GM19397 (cell line): ENCODE measurements at regions not wholly inside any gene's neighbourhood (a gene's known extent, or its start where the extent isn't known, plus 50 kb on each side); places are given as distances from the start of the nearest gene placed in this dataset.

Source experiments
- ATAC-seq: cut with Tn5 transposase; IDR thresholded peaks from one replicate; pipeline ENCODE4 v1.9.1; 2021; ENCODE audit warnings: mild to moderate bottlenecking, moderate library complexity; ENCODE audit not compliant: unreplicated experiment

DNA sequence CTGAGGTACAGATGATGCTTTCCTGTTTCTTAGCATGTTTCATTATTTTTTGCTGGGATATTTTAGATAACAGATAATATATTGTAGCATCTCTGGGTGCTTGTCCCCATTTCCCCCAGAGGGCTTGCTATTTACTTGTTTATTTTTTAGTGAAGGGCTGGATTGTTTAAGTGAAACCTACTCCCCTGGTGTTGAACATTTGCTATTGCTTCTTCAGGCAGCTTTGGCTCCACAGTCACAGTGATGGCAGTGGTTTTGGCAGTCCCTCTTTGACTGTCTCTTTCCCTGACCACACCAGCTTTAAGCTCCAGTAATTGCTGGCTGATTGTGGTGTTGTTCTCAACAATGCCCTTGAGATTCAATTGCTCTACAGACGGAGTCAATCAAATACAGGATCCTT lies 128.9 kb downstream of the KLF13 start:
- ATAC-seq, result no peak

DNA sequence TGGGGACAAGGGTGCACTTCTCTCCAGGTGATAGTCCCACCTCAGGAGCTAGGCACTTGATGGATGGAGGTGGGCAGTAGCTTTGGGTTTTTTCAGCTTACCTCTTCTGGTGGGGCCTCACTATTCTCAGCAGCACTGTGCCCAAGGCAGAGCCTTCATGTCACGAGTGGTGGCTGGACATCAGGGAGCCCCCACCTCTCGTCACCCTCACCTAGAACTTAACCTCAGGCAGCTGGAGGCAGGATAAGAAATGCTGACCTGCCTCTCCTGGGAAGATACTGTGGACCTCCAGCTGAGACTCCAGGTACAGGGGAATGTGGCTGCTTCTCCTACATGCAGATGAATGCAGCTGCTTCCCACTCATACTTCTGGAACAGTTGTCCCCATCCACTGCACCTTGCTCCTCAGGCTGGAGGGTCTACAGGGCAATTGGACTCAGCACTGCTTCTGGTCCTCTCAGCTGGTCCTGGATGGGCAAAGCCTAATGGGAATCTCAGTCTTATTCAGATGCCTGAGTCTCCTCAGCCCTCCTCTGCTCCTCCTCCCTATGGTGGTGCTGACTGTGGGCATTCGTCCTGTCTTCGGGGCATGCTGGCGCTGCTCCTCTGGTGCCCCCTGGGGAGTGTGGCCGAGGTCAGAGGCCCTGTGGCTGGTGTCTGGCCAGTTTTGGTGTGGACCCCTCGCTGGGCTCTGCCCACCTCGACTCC lies 129.9 kb downstream of the KLF13 start:
- no peak for ATAC-seq

DNA sequence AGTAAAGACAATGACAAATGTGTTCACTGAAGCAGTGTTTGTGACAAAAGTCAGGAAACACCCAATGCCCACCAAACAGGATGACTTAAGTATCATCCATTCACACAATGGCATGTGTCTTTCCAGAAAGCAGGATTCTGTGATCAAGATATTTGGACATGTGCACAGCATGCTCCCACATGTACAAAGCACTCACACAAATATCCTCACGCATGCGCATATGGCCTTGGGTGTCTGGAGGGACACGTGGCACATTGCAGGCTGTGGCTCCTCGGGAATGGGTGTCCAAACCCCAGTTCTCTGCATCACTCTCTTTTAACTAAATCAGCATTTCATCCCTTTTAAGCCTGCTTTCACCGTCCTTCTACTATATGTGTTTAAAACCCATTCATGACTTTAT lies 130.5 kb downstream of the KLF13 start:
- ATAC-seq, result no peak

DNA sequence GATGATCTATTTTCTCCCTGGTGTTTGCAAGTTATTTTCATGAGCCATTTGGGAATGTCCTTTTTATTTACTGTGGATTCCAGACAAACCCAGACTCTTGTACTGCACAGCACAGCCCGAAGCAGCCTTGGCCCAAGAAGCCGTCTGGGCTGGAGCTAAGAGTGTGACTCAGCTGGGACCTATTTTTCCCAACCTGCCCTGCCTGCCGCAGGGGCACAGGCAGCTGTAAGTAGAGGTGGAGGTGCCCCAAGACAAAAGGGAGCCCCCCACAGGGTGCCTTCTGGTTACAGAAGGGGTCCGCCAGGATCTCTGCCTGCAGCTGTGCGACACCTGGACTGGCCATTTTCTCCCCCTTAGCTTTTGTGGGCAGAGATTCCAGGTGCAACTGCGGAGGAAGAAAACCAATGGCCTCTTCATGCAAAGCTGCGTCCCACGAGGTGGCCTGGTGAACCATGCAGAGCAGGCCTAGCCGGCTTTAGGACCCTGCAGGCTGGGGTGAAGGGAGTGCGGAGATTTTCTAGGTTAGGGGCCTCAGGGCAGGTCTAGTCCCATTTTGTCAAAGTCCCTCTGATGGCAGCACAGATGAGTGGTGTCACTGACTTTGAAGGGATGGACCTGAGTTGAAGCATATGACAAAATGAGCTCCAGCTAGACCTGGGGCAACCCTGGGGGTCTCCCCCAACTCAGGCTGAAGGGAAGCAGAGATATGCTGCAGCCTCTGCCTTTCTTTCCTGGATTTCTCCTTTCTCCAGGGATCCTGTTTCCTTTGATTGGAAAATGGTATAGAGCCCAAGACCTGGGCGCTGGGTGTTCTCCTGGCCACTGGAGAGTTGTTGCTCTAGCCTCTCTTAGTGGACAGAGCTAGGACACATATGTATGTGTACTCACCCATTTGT lies 131.2 kb downstream of the KLF13 start:
- no peak for ATAC-seq

DNA sequence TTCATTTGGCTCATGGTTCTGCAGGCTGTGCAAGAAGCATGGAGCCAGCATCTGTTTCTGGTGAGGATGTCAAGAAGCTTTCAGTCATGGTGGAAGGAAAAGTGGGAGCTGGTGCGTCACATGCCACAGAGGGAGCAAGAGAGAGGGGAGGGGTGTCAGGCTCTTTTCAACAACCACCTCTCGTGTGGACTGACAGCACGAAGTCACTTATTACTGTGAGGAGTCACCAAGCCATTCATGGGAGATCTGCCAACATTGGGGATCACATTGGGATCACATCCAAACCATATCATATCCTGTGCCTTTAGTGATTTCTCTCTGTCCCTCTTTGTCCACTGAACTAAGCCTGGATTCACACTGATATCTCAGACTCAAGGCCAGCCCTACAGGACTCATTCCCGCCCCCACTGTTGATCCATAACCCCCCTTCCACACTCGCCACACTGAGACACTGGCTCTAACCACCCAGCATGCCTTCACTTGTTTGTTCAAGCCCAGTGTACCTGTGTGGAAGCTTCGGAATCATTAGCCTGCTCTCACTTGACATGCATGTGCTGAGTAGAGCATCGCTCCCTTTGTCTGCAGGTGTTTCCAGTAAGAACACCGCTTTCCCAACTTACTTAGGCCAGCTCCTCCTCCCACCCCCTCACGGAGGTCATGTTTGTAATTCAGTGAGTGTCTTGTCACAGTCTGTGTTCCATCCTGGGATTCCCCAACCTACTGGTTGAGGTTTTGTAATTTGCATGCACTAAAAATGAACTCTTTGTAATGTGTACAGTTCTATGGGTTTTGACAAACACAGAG lies 132.2 kb downstream of the KLF13 start:
- ATAC-seq, result peak; percentile 92

DNA sequence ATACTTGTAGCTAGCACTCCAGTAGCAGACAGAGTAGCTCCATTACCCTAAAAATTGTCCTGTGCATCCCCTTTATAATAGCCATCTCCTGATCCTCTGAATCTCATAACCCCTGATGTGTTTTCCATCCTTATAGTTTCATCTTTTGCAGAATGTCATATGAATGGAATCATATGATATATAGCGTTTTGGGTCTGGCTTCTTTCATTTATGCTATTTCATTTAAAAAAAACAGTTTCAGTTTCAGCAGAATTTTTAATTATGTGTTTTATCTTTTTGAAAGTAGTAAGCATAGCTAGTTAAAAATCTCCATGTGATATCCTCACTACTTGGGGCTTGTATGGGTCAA lies 132.7 kb downstream of the KLF13 start:
- ATAC-seq, result no peak

DNA sequence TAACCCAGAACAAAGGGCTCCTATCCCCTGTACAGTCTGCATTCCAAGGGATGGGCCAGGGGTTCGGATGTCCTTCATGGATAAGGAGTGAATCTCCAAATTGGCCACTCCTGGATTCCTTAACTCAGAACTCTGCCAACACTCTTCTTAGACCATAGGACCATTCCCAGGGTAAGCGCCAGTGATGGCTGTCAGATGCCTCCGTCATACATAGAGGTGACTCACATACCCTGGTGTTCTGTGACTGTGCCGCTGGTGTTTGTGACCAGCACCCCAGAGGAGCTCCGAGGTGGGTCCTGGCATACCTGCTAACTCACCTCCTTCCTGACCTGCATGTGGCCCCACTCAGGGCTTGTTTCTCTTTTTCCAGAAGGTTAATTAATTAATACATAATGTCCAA lies 134.7 kb downstream of the KLF13 start:
- no peak for ATAC-seq

DNA sequence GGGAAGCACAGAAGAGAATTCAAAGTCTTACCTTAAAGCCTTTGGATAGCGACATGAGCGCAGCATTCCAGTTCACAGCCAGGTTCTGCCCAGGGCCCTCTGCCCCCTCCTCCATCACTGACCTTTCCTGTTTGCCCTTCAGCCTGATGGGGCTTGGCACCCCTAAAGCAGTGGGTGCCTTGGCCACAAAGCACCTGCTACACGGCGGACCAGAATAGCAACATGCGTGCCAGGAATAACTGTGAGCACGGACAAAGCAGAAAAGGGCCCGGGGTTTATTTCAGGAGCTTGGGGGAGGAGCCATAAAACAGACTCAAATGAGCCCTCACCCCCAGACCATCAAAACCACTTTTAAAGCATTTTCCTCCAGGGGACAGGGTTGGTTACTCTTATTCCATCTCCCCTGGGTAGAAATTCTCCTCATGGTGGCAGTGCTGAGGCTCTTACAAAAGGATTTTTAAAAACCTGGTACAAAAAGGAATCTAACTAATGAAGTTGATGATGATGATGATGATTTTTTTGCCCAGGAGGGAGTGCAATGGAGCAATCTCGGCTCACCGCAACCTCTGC lies 135.4 kb downstream of the KLF13 start:
- ATAC-seq, result no peak

DNA sequence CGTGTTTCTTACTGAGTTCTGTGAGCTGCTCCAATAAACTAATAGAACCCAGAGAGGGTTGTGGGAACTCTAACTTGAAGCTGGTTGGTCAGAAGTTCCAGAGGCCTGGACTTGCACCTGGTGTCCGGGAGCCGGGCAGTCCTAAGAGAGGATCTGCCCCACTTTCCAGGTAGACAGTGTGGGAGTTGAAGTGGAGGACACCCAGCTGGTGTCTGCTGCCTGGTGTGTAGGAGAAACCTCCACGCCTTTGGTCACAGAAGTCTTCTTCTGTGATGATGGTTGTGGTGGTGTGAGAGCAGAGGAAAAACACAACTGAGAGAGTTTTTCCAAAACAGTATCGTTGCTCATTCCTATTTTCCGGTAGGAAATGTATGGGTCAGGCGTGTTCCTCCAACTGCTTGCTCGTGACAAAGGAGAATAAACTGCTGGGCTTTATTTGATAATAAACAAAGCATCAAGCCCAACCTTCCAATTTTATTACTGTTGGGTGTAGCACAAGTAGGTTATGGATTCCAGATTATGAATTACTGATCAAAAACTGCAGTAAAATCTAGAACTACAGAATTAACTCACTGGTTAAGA lies 137.0 kb downstream of the KLF13 start:
- no peak for ATAC-seq

DNA sequence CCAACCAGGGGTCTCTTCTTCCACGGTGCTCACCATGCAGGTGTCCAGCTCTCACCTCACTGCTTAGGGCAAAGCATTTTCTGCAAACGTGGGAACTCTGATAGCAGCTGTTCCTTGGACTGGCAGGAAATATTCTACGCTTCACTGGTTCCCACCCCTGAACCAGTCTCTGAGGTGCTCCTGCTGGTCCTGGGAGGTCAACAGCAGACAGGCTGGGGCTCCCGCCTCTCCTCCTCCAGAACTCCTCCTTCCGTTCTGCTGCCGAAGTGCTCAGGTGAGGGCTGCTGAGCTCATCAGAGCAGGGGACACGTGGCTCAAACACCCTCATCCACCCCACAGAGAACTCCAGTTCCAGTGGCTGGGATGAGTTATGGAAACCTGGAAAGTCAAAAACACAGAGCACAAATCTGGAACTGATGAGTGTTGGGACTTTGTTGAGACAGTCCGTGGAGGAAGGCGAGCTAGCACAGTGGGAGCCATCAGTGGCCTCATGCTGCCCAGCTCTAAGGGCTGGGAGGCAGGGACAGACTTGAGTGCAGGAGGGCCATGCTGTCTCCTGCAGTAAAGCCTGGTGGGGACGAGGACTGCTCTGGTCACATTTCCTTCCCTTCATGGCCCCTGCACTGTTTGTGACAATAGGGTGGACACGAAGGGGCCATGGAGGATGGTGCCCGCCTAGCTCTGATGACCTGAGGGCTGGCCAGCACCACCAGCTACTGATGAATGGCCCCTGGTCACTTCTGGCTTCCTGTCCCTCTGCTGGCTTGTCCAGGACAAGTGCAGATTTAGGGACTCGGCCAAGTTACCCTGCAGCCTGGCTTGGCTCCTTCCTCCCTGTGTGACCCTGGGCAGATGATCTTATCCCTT lies 137.8 kb downstream of the KLF13 start:
- ATAC-seq, result no peak

DNA sequence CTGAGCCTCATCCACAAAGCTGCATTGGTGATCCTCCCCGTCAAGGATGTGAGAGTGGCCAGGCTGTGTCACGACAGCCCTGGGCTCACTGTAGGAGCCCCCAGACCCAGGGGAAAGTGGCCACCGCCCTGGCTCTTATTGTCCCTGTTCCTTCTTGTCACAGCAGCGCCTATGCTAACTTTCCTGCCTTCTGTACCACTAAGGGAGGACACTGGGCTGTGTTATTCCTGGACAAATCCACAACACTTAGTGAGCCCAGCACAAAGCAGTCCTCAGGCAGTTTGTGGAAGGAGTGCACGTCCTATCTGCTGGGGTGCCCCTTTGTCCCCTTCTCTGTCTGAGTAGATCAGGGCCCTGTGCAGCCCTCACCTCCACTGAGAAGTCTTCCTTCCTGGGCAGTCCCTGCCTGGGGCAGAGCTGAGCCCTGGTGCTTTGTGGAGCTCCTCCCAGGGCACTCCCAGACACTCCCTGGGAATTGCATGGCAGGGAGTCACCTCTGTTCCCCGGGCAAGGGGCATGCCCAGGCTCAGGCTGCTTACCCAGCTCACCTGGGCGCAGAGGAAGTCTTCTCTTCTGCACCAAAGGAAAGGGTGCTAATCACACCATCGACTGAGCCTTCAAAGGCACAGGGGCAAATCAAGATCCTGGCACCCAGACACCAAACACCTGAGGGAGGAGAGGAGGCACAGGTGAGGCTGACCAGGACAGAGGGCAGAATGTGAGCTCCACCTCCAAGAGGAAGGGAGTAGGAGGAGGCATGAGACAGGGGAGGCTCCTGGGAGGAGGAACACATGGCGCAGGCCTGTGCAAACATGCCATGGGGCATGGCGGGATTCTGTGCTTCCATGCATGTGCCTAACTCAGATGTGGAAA lies 138.7 kb downstream of the KLF13 start:
- no peak for ATAC-seq

DNA sequence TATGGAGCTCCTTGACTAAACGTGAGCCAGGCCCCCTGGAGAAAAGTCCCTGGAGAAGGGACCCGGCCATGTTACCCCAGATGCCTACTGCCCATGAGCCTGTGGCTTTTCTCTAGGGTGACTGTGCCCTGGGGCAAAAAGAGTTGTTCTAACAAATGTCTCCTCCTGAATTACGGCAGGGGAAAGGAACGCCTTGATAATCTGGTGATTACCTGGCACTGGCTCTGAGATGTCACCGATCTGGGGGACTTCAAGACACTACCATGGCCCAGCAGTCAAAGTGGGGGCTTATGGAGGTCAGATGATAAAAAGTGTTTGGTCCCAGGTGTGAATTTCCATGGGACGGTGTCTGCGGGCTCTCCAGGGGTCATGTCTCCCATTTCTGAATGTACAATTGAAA lies 140.7 kb downstream of the KLF13 start:
- no peak for ATAC-seq

DNA sequence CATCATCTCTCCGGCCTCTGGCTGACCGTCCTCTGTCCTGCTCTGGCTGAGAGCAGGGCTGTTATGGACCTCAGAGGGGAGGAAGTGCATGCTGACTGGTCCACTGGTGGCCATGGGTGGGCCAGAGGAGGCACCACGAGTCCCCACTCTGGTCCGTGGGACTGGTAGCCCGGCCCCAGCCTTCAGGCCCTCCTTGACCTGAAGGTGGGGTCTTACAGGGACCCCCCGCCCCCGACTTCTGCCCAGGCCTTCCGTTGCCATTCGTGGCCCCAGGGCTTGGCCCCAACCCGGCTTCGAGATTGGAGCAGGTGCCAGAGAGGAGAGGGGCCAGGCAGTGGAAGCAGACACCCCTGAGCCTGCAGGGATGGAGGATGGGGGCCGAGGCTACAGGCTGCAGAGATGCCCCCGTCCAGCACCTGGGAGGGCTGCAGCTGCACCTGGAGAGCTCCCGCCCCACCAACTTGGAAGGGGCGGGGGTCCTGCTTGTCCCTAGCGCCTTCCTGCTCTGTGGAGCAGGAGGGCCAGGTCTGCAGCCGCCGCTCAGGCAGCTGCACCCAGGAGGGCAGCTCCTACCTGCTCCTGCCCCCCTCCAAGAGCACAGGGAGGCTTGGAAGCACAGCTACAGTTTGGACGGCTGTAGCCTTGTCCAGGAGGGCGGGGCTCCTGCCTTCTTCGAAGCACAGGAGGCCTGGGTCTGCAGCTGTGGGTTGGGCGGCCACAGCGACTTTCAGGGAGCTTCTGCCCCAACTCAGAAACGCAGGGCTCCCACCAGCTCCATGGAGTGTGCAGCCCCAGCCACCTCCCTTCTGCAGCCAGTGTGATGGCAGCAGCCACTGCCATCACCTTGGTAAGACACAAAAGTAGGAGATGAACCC lies 142.5 kb downstream of the KLF13 start:
- no peak for ATAC-seq

DNA sequence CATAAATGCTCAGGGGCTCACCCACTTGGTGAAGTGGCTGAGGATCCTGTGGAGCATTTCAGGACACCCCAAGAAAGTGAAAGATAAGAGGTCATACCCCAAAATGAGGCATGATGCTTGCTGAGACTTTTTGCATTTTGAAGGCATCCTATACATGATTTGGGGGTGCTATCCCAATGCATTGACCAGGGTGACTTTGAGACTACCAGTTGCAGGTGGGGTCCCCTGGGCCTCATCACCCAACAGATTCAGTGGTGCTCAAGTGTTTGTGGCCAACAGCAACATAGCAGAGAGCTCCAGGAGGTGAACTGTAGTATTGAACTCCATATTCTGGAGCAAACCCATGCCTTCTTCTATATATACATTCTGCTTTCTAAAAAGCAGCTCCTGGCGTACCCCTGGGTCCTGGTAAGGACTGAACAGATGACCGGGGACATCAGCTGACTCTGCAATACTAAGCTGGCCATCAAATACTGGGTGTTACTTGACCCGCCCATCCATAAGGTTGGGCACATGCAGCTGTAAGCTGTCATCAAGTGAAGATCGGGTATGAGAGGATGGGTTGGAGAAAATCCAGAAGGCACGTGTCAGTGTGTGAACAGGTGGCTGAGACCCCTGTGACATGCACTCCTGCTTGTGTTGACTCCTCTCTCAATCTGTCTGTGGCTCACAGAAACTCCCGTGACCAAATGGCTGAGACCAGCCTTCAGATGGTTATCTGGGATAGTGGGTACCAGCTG lies 143.3 kb downstream of the KLF13 start:
- no peak for ATAC-seq

DNA sequence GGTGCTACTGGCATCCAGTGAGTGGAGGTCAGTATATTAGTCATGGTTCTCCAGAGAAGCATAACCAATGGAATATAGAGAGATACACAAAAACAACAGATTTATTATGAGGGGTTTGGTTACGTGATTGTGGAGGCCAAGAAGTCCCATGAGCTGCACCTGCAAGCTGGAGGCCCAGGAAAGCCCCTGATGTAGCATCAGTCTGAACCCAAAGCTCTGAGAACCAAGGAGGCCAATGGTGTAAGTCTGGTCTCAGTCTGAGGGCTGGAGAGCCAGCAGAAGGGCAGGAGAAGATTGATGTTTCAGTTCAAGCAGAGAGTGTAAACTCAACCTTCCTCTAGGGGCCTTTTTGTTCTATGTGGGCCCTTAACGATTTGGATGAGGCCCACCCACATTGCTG lies 144.1 kb downstream of the KLF13 start:
- no peak for ATAC-seq

DNA sequence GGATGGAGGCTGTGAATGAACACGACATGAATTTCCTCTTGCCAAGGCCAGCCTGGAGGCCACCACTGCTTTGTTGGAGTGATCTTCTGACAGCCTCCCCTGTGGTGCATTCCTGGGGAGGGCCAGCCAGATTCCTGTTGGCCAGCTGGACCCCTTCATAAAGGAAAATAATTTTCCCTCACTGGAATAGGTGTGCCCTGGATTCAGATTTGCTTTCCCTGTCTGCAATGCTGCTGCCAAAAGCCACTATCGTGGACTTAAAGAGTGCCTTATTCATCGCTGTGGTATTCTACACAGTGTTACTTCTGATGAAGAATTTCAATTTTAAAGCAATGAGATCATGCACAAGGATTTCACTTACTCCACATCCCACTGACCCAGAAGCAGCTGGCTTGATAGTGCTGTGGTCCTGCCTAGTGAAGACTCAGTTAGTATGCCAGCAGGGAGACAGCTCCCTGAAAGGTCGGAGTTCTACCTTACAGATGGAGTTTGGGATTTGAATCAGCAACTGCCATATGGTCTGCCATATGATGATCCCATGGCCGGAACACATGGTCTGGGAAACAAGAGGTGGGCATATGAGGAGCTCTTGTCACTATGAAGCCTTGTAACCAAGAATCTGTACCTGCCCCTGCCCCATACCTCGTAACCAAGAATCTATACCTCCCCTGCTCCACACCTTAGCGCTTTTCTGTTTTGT lies 145.2 kb downstream of the KLF13 start:
- no peak for ATAC-seq
